ENCODE measurements at regions not wholly inside any gene's neighbourhood (a gene's known extent, or its start where the extent isn't known, plus 50 kb on each side); places are given as distances from the start of the nearest gene placed in this dataset.

DNA sequence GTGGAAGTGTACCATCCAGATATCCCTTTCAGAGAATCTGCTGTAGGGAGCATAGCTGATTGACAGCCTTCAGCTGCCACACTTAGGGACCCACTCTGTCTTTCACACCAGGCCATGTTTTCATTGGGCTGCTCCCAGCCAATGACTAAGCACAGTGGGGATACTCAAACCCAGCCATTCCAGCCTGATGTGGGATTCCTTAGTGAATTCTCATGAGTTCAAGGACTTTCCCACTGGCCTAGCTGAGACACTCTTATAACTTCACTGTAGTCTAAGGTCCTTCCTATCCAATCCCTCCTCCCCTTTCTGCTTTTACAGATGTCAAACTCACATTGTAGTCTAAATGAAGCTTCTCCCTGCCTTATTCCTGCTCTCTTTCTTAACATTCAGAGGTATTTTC is 201.2 kb downstream of the PIK3C3 start (continued):
- TF ChIP-seq, protein P1, sequence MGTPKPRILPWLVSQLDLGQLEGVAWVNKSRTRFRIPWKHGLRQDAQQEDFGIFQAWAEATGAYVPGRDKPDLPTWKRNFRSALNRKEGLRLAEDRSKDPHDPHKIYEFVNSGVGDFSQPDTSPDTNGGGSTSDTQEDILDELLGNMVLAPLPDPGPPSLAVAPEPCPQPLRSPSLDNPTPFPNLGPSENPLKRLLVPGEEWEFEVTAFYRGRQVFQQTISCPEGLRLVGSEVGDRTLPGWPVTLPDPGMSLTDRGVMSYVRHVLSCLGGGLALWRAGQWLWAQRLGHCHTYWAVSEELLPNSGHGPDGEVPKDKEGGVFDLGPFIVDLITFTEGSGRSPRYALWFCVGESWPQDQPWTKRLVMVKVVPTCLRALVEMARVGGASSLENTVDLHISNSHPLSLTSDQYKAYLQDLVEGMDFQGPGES (IDR thresholded peaks at IDR 0.05; ENCODE audit: low read depth, low read length), result no peak
- no peak for TF ChIP-seq FOXJ3 (CRISPR knock-in tag; IDR thresholded peaks at IDR 0.05)
- no peak for TF ChIP-seq RAD21 (IDR thresholded peaks at IDR 0.05; ENCODE audit: low read length)
- TF ChIP-seq EZH2phosphoT487 (IDR thresholded peaks at IDR 0.05; ENCODE audit: borderline replicate concordance, low read depth), result no peak
- no peak for TF ChIP-seq POLR2AphosphoS5 (IDR thresholded peaks at IDR 0.05; ENCODE audit: low read depth, low read length)
- no peak for TF ChIP-seq NFIC (IDR thresholded peaks at IDR 0.05; ENCODE audit: borderline replicate concordance)
- no peak for TF ChIP-seq EP300 (IDR thresholded peaks at IDR 0.05; ENCODE audit: borderline replicate concordance in 1 of 2, low read depth in 1 of 2, low read length in 1 of 2)

DNA sequence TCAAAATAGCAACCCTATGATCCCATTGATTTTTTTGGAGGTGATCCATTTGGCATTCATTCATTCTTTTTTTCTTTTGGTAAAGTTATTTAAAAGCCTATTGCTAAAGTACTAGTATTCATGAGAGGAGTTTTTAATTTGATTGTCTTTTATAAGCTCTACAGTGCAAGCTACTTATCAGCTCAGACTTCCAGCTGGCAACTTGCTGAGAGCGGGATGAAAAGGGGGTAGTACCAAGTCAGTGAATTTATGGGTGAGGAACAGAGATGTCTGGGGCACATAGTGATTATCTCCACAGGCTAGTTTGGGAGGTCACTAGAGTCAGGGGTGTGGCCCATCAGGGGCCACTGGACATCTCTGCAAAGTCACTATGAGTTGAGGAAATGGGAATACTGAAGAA is 202.4 kb downstream of the PIK3C3 start:
- no peak for DNase-seq
- H4K20me1 ChIP-seq (ENCODE audit: insufficient read depth), result no peaks in the 10 kb centered on the region
- TF ChIP-seq, protein P2, sequence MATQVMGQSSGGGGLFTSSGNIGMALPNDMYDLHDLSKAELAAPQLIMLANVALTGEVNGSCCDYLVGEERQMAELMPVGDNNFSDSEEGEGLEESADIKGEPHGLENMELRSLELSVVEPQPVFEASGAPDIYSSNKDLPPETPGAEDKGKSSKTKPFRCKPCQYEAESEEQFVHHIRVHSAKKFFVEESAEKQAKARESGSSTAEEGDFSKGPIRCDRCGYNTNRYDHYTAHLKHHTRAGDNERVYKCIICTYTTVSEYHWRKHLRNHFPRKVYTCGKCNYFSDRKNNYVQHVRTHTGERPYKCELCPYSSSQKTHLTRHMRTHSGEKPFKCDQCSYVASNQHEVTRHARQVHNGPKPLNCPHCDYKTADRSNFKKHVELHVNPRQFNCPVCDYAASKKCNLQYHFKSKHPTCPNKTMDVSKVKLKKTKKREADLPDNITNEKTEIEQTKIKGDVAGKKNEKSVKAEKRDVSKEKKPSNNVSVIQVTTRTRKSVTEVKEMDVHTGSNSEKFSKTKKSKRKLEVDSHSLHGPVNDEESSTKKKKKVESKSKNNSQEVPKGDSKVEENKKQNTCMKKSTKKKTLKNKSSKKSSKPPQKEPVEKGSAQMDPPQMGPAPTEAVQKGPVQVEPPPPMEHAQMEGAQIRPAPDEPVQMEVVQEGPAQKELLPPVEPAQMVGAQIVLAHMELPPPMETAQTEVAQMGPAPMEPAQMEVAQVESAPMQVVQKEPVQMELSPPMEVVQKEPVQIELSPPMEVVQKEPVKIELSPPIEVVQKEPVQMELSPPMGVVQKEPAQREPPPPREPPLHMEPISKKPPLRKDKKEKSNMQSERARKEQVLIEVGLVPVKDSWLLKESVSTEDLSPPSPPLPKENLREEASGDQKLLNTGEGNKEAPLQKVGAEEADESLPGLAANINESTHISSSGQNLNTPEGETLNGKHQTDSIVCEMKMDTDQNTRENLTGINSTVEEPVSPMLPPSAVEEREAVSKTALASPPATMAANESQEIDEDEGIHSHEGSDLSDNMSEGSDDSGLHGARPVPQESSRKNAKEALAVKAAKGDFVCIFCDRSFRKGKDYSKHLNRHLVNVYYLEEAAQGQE (IDR thresholded peaks at IDR 0.05; ENCODE audit: low read depth, low read length), result no peak
- TF ChIP-seq SMC3 (IDR thresholded peaks at IDR 0.05; ENCODE audit: low read depth, low read length), result no peak
- no peak for TF ChIP-seq RXRA (IDR thresholded peaks at IDR 0.05; ENCODE audit: borderline replicate concordance, low read depth)
- TF ChIP-seq GATA2 (CRISPR knock-in tag; IDR thresholded peaks at IDR 0.05), result no peak
- TF ChIP-seq CHD2 (IDR thresholded peaks at IDR 0.05; ENCODE audit: low read length, partially characterized antibody), result no peak
- H3K9me2 ChIP-seq, result no peaks in the 10 kb centered on the region
- H3K4me1 ChIP-seq (ENCODE audit: control insufficient read depth in 1 of 2, insufficient read depth in 2 of 2, low read depth in 1 of 2, low read length in 1 of 2), result peaks cover 0 to 17% of the 10 kb centered on the region in 2 experiments; a peak in 2 of 4 replicates
- no peaks in the 10 kb centered on the region for H3K27me3 ChIP-seq (ENCODE audit: insufficient read depth)
- no peak overlapping the region for H3K4me3 ChIP-seq (ENCODE audit: low read depth in 2 of 2, low read length in 1 of 2)
- H3K9me3 ChIP-seq, result no peaks in the 10 kb centered on the region
- ChIA-PET POLR2A (no interaction called here), CTCF (interaction anchor here (0.8 to 2.3 kb wide), 2 partner anchors 18 to 43 kb away, joined by 3 to 13 read pairs; no protein-coding TSS in a partner anchor)
- H3K4me2 ChIP-seq, result no peak overlapping the region
- H3K36me3 ChIP-seq (replicated peaks in 1 of 2; ENCODE audit: control insufficient read depth in 1 of 2, insufficient read depth in 2 of 2, low read length in 1 of 2), result no peaks in the 10 kb centered on the region
- no peak overlapping the region for H3K9ac ChIP-seq
- no peaks in the 10 kb centered on the region for H3F3A ChIP-seq (replicated peaks; ENCODE audit: insufficient read depth)
- no peak overlapping the region for H2AFZ ChIP-seq (ENCODE audit: low read depth)
- H3K79me2 ChIP-seq (ENCODE audit: insufficient read depth), result no peaks in the 10 kb centered on the region
- WGBS (ENCODE audit: low lambda C conversion rate), result 82% methylated on average over 1 of the region's 1 CpG
- no peak overlapping the region; a peak in 1 of 4 replicates for H3K27ac ChIP-seq (ENCODE audit: low read depth in 2 of 2, low read length in 1 of 2)
